ENCODE measurements at regions not wholly inside any gene's neighbourhood (a gene's known extent, or its start where the extent isn't known, plus 50 kb on each side); places are given as distances from the start of the nearest gene placed in this dataset.
"Not testable (repeated sequence)": the region's sequence is repeated elsewhere in the genome, so short reads cannot be mapped to it uniquely, and the experiment has no call there.

DNA sequence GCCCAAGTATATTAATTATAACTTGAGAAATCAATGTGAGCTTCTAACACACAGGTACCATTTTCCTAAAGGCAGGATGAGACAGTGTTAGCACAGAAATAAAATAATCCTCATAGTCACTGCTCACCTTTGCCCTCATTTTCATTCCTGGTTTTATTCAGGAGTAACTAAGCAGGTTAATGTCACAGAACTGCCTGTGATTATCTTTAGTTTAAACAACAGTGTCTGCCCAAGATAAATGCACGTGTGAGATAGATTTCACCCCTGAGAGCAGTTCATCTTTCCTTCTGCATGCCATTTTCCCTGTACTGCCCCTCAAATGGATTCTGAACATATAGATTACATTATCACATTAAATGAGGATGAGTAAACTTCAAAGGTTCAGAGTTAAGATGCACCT lies 250.7 kb downstream of the RMST start:
- no peak for DNase-seq (ENCODE audit: low read depth)

DNA sequence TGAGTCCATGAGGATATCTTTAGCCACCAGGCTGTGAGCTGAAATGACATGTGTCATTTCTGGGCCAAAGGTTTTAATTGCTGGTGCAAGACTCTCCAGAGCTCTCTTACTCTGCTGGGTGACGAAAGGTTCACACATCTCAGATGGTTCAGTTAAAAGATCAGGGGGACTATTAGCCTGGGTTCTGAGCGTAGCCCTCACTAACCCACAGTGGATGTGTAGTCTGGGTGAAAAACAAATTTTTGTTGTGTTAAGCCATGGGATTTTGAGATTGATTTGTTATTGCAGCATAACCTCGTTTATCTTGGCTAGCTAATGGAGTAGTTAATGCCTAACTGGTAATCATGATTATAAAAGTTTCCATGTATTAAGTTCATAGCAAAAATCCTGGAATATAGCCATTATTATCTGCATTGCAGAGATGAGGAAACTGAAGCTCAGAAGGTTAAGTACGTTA lies 251.5 kb downstream of the RMST start:
- no peak for DNase-seq (ENCODE audit: low read depth)

DNA sequence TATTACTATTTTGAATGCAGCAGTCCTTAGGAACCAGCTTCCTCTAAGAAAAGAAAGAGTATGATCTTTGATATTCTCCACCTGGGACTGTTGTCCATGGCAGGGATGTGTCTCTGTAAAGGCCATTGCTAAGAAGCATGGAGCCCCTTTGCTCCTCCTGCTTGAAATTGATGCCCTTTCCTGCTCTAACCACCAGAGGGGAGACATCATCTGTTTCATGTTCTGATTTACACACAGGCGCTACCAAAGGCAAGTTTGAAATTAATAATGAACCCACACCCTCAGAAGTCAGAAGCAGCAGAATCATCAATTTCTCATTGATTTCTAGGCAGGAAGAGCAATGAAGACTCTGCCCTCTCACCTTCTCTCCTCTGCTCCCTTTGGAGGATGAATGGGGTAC lies 253.8 kb downstream of the RMST start:
- no peak for DNase-seq (ENCODE audit: low read depth)

DNA sequence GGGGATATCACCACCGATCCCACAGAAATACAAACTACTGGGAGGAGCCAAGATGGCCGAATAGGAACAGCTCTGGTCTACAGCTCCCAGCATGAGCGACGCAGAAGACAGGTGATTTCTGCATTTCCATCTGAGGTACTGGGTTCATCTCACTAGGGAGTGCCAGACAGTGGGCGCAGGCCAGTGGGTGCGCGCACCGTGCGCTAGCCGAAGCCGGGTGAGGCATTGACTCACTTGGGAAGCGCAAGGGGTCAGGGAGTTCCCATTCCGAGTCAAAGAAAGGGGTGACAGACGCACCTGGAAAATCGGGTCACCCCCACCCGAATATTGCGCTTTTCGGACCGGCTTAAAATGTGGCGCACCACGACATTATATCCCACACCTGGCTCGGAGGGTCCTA lies 261.2 kb downstream of the RMST start:
- DNase-seq (ENCODE audit: low read depth), result not testable (repeated sequence)

DNA sequence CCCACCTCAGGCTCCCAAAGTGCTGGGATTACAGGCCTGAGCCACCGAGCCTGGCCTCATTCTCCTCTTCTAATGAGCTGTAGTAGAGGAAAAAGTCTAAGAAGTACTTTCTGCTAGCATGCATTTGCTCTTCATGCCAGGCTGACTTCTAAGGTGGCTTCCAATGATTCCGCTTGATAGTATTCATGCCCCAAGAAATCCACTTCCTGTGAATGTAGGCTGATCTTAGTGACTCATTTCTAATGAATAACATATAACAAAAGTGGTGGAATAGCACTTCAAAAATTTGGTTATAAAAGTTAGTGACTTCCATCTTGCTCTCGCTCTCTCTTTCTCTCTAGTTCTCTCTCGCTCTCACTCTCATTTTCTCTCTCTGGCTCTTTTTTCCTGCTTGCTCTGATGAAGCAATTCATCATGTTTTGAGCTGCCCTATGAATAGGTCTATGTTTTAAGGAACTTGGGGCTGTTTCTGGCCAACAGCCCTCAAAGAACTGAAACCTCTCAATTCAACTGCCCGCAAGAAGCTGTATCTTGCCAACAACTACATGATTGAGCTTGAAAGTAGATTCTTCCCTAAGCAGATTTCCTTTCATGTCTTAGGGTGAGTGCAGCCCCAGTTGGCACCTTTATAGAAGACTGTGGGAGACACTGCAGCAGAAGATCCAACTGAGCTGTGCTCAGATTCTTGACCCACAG lies 282.9 kb downstream of the RMST start:
- DNase-seq (ENCODE audit: low read depth), result no peak

DNA sequence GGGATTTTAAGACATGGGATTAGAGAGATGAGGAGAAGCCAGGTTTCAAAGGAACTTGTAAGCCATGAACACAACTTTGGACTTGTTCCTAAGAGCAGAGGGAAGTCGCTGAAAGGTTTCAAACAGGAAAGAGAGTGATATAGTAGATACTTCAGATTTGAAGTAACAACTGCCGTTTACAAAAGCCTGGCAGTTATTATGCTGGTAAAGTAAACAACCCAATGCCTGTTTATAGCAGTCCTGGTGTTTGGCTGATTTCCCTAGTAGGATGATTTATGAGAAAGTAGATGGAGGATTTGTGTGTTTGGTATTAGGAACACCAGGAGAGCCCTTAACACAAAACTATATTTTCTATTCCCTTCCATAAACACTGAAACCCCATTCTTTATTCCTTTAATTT lies 285.7 kb downstream of the RMST start:
- no peak for DNase-seq (ENCODE audit: low read depth)

DNA sequence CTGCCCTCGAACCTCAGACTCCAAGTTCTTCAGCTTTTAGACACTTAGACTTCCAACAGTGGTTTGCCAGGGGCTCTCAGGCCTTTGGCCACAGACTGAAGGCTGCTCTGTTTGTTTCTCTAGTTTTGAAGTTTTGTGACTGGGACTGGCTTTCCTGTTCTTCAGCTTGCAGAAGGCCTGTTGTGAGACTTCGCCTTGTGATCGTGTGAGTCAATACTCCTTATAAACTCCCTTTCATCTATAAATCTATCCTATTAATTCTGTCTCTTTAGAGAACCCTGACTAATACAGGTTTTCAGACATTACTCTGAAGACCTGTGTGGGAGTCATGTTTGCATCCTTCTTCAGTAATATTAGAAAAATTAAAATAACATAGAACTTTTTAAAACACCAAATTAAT lies 289.1 kb downstream of the RMST start:
- no peak for DNase-seq (ENCODE audit: low read depth)

DNA sequence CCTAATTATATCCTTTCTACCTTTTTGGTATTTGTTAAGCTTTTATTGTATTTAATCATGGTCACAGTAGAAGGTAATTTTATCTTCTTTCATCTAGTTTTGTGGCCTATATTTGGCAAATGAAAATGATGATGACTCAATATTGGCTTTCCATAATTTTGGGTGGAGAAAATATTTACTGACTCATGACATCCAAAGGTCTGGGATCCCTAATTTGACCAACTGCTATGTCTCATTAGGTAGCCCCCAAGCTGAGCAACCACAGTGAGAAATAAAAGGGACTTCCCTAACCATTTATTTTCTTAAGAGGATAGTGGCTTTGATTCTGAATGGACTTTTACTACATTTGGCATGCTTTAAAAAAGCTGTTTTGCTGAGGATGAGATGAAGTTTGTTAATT lies 289.5 kb downstream of the RMST start:
- no peak for DNase-seq (ENCODE audit: low read depth)

DNA sequence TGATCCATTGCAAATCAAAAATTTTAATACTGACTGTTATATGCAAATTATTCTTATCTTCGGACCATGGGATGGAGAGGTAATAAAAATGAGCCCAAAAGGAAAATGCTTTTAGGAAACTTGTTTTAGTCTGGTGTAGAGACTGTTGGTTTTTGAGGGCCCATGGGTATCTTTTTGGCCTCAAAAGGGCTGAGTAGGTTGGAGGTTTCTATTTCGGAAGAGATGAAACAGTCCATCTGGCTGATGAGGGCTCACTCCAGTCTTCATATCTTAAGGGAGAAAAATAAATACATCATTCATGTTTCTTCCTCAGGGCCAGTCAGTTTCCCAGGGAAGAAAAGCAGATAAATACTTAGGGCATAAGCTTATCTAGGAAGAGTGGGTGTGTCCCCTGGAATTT lies 290.7 kb downstream of the RMST start:
- no peak for DNase-seq (ENCODE audit: low read depth)

DNA sequence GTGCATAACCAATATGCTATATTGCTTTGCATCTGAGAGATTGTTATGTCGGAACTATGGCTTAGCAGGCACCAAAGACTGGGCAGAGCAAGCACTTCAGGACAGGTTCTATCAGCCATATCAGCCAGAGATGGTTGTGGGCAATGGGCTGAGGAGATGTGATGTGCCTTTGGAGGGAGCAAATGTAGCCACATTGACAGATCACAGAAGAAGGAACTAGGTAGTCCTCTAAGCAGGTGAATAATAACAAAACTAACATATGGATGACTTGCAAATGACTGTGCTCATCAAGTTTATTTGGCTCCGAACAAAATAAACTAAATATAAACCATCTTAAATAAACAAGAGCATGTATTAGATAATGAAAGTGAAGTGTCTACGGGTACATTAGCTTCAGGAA lies 291.7 kb downstream of the RMST start:
- DNase-seq (ENCODE audit: low read depth), result no peak

DNA sequence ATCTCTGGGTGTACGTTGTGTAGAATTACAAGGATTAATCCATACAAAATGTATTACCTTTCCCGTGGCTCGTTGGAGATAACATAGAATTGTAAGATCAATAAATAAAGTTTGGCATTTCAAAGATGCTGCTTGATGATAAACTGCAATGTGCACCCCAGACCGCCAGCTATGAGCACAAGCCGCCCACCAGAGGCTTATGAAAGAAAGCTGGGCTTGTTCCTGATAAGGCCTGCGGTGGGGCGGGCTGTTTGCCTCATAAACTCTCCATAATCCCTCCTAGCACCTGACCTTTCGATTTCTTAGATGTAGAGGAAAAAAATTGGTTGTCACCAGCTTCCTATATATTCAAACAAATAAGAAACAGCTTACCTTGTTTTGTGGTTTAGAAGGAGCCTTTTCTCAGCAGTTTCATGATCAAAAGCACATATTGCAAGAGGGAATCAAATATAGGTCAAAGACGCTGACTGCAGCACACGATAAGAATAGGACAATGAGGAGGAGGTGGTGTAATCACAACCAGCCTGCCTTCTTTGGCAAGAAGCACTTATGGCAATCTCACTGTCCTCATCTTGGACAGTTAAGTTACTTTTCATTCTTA lies 293.6 kb downstream of the RMST start:
- no peak for DNase-seq (ENCODE audit: low read depth)

DNA sequence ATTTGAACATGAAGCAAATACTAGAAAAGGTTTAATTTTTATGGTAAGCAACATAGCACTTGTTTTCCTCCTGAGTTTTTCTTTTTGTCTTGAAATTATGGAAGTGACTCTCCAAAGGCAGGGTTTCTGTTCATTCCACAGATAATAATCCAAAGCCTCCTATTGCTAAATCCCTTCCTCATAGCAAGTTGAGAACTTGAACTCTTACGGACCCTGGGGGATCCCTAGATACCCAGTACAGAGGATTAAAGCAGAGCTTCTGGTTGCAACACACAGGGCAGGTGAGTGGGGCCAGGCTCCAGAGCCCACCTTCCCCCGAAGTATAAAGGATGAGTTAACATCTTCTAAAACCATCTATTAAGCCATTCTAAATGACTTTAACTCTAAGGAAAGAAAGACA lies 294.1 kb downstream of the RMST start:
- DNase-seq (ENCODE audit: low read depth), result no peak

DNA sequence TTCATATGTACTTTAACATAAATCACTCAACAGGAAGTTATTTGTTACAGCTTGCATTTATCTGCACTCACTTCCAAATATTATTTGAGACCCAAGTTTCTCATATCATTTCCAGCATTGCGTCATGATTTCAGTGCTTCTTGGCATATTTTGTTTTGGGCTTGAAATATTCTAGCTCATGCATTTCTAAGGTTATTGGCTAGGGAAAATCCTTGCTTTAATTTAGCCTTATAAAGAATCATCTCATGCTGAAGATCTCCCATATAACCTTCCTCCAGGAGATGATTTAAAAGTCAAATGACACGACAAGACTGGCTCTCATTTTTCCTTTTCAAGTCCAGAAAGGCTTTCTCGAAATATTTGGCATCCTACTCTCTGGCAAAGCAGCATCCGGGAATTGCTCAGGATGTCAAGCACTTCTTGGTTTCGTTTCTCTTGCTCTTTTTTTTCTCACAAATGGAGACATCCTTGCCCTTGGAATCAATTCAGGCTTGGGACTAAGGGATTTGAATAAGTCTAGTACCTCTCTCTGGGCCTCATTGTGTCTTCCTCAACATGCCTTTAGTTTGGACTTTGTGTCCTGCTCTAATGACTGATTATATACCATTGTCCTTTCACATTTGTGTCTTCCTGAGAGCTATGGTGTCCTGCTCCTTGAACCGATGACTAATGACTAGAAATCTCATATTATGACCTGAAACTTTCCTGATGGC lies 295.0 kb downstream of the RMST start:
- DNase-seq (ENCODE audit: low read depth), result no peak

DNA sequence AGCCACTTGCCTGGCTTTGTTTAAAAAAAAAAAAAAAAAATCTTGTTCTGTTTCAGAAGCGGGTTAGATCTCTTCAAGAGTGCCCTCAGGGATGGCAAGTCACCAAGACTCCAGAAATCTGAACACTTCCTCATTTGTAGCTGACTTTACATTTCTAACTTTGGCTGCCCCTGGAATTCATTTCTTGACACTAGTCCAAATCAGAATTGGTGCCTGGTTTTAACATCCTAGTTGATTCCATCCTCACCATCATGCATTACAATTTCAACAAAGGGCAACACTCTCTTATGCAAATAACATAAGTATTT lies 295.5 kb downstream of the RMST start:
- DNase-seq (ENCODE audit: low read depth), result no peak

DNA sequence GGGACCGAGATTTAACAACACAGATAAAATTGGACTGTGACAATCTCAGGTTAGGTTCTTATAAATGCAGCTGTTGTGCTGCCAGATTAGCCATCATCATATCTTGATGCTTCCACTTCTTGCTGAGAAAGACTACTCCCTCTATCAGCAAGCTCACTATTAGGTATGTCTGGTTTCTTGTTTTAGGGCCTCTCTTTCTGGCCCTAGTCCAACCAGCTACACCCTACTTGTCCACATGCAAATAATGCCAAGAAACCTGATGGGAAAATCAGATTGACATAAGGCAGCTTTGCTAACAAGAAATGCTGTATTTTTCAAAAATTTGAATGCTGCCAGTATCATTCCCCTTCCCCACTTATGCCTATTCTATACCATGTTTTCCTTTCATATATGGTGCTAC lies 296.0 kb downstream of the RMST start:
- DNase-seq (ENCODE audit: low read depth), result no peak

DNA sequence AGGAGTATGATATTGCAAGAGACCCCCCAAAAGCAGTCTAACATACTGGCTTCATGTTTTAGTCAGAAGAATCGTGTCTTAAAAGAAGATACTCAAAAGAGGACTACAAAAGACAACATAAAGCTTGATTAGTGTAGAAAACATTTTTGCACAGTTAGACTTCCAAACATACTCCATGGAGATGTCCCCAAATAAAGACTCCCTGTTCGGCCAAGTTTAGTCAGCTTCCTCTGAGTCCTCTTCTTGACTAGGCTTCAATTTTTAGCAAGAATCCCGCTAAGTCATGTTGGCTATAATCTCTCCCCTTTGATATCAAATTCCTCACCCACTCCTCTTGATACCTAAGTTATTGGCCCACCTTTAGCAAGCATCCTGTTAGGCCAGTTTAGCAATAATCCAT lies 298.0 kb downstream of the RMST start:
- no peak for DNase-seq (ENCODE audit: low read depth)

DNA sequence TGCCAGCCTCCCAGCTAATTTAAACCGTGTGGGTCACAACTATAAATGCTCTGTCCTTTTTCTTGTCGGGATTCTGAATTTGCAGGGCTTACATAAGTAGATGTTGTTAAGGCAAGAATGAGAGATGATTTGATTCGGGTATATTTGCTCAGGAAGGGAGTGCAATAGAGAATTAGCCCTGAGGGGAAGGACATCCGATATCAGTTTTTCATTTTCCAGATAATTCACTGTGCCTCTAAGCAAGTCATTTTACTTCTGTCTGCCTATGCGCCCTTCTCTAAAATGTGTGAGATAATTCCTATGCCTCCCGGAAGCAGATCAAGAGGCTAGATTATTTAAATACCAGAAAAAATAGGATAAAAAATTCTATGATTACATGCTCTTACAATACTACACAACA lies 300.5 kb downstream of the RMST start:
- no peak for DNase-seq (ENCODE audit: low read depth)

DNA sequence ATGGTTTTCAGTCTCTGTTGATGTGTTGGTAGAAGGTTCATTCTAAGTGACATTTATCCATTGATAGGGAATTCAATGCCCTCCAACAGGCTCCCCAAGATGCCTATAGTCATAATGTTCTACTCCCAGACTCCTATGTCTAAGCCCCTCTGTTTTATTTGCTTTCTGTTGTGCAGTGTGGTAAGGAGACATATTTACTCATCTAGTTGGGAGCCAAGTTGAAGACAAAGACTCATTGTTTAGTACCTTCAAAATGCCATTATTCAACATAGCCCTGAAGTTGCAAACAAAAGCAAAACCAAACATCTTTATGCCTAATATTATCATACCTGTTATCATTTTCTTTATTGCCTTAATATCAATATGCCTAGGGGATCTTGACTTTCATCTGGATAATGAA lies 302.1 kb downstream of the RMST start:
- DNase-seq (ENCODE audit: low read depth), result no peak

DNA sequence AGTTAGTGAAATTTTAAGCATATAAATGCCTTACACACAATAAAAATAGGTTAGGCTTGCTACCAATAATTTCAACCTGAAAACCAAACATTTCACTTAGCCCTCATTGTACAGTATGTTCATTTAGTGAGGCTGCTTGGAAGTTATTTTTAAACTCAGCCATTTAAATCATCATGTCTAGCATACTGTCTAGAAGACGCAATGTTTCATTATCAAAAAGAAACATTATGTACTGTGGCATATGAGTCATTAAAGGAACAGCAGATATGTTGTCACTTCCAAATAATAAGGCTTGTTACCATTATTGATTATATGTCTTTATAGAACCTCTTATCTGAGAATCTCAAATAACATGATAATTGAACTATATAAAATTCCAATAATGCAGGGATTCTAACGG lies 304.7 kb downstream of the RMST start:
- no peak for DNase-seq (ENCODE audit: low read depth)

DNA sequence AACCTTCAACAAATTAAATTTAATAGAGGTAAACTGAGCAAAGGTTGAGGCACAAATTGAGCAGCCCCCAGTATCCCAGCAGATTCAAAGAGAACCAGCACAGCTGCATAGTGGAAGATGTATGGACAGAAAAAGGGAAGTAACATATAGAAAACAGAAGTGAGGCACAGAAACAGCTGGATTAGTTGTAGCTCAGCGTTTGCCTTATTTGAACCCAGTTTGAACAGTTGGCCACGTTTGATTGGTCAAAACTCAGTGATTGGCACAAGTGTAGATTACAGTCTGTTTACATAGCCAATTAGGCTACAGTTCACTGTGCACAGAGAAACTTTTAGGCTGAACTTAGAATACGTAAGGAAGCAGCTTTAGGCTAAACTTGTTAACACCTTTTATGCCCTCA lies 315.5 kb downstream of the RMST start:
- no peak for DNase-seq (ENCODE audit: low read depth)

DNA sequence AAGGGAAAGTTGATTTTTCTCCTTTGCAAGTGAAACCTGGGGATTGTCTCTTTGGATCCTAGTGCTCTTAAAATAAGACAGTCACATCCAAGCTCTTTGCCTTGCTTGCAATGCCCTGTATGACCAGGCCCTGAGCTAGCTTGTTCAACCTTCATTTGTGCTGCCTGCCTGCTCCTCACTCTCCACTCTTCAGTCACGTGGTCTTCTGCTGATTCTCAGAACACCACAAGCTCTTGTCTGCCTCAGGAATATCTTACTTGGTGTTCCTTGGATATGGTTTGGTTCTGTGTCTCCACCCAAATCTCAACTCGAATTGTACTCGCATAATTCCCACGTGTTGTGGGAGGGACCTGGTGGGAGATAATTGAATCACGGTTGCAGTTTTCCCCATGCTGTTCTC lies 318.7 kb downstream of the RMST start:
- no peak for DNase-seq (ENCODE audit: low read depth)

DNA sequence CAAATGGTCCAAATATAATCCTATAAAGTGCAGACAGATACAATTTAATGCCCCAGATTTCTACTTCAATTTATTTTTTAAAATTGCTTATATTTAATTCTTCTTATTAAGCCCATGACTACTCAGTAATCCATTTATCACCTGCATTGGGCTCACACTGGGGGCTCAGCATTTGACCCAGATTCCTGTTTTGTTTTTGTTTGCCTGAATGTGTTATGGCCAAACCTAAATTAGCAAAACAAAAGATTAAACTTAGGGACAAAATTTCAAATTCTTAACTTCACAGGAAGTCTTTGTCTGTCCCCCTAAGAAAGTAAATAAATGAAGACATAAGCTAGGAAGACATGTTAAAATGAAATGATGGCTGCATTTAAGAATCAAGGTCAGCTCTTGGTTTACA lies 322.3 kb downstream of the RMST start:
- DNase-seq (ENCODE audit: low read depth), result no peak

DNA sequence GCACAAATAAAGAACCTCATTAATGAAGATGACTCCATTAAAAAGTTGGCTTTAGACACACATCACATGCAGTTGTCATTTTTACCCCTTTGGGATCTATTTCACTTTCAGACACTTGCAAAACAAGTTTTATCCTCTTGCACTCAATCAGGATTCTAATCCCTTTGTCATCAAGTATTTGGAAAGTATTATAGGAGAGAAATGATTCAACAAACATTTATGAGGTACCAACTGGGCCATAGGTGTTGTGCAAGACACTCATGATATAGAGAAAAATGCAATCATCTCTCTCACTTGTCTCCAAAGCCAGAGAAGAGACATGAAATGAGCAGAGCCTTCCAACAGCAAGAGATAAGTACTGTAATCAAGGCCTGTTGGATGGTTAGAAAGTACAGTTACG lies 327.7 kb downstream of the RMST start:
- no peak for DNase-seq (ENCODE audit: low read depth)

DNA sequence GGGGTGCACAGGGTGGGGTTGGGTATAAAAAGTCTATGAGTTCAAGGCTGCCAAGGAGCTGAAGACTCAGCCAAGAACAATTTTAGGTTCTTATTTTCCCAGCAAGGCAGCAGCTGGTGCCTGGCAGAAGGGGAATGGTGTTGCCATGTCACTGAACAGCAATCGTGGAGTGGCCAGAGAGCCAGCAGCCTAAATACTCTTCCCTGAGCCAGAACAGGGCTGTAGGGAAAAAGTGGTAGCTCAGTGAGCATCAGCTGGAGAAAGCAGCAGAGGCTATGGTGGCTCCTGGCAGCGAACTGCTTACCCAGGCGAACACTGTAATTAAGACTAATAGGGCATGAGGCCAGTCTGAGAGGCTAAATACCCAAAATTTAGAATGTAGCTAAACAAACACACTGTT lies 334.9 kb downstream of the RMST start:
- no peak for DNase-seq (ENCODE audit: low read depth)

All from HS-5 (cell line).